HG03439 (cell line): ENCODE measurements at regions not wholly inside any gene's neighbourhood (a gene's known extent, or its start where the extent isn't known, plus 50 kb on each side); places are given as distances from the start of the nearest gene placed in this dataset.

Experiments
- ATAC-seq: cut with Tn5 transposase; IDR thresholded peaks from one replicate; pipeline ENCODE4 v1.9.1; 2021; ENCODE audit warnings: mild to moderate bottlenecking, moderate library complexity; ENCODE audit not compliant: unreplicated experiment

DNA sequence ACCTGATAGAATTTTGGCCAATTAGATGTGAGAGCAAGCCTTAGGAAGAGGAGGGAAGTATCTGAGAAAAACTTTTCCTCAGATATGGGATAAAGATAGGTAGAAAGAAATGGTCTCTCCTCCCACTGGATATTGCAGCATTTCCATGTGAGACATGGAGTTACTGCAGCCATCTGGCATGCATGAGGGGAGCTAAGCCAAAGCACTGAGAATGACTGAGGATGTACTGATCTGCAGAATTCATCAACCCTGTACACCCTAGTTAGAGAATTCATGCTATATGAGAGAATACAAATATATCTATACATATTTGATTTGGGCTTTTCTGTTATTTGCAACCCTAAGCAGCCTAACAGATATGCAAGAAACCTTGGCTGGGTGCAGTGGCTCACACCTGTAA is 52.5 kb upstream of the RPL34 start:
- ATAC-seq, result no peak

DNA sequence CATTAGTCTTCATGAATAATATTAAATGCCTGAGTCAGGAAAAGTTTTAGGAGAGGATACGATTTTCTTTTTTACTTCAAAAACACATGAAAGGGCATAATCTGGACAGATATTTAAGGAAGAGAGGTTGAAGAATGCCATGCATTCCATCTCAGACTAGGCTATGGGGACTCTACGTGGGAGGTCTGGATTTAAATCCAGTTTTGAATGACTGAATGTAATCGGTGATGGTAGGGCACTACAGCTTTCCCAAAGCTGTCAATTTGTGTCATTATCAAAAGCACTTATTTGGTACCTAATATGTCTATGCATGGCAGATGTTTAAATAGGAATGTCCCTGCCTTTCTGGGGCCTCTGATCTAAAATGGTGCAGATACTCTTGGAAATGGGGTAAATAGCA is 59.3 kb upstream of the RPL34 start:
- ATAC-seq, result no peak

DNA sequence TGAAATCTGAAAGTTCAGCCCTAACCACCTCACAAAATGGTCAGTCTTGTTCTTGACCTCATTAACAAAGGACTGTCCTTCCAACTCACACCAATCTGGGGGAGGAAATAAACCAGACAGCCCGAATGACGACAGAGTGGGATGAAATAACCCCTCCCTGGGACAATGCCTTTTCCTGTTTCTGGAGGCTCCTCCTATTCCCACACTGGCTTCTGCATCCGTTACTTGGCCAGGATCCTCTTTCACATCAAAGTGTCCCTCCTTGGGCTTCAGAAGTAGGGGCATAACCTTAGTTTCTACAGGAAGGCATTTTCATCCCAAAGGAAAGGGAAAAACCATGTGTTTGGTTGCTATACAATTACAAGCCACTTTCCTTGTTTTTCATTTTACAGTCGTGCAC is 59.8 kb upstream of the RPL34 start:
- ATAC-seq, result no peak

DNA sequence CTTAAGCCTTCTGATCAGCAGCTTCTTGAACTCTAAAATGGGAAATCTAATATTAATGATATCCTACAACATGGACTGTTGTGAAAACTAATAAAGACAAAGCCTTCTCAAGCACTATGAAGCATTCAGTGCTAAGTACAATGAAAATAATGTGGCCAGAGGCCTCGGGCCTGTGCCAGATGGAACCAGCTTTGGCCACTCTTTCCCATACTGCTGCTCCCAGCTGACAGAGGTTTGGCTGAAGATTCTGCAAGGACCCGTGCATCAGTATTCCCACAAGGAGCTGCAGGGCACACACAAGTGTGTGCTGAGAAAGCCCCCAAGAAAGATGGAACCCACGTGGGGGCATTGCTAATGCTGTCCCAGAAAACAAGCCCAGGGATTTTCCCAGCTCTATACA is 60.5 kb upstream of the RPL34 start:
- no peak for ATAC-seq

DNA sequence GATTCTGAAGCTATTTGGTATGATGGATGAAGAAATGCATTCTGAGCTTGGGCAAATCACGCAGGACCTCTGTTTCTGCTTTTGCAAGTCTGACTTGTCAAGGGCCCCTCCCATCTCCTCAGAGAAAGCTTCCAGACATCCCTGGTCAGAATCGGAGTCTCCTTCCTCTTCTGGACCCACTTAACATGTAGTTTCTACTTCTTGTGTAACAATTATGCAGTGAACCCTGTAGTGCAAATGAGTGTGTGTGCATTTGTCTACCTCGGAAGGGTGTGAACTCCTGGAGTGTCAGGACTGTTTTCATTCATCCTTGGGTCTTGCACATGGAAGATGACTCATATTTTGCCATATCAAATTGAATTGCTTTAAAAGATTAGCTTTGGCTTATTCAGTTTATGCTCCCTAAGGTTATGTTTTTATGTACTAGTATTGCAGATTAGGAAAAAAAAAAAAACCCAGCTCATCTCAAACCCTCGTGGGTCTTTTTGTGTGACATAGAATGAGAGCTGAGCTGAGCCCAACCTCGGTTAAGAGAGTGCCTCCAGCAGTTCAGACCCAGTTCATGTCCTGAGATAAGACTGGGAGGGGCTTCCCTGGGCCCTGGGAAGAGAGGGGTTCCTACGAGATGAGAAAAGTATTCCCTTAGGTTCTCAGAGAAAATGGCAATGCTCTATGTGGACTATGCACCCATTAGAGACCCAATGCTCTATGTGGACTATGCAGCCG is 61.1 kb upstream of the RPL34 start:
- no peak for ATAC-seq

DNA sequence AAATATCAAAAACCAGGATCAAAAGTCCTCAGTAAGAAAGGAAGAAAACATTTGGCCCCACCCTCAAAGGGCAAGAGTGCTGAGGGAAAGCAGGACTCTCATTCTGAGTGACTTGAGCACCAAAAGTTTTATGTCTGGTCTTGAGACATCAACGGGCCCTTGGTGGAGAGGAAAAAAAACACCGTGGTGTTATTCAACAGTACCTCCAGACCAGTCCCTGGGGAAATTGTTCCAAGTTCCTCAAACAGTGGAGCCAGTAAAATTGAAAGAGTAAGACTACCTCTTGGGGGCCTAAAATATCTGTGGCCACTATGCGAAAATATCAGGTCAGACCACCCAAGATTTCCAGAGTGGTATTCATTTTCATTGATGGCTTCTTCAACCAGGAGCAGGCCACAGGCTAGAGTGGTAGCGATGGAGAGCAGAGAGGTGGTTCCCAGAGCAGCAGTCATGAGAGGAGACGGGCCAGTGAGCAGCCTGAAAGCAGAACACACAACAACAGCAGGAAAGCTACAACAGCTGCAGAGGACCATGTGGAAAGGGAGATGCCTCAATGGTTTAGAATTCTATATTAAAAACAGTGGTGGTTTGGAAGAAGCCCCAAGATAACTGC is 63.7 kb upstream of the RPL34 start:
- no peak for ATAC-seq

DNA sequence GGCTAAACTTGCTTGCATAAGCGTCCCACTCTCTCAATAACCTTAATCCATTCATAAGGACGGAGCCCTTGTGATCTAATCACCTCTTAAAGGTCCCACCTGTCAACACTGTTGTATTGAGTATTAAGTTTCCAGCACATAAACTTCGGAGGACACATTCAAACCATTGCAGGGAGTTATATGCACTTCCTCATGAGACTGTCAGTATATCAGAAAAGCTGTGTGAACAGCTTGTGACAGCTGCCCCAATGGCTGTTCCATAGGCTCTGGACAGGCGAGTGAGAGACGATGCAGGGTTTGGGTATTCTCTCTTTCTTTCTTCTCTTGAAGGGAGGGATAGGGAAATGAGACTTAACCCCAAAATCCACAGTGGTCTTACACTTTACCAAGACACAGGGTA is 64.2 kb upstream of the RPL34 start:
- ATAC-seq, result no peak

DNA sequence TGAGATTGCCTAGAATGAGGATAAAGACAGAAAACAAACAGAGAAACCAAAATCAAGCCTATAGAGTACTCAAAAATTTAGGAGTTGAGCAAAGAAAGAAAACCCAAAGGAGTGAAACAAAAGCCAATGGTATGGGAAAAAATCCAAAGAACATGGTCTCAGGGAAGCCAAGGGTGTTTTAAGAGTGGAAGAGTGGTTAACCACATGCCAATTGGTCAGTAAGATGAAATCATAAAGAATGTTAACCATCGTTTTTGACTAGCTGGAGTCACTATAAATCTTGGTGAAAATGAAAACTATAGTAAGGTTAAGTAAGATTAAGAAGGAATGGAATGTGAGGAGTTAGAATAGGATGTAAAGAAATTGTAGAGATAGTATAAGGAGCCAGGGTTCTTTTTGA is 64.7 kb upstream of the RPL34 start:
- no peak for ATAC-seq

DNA sequence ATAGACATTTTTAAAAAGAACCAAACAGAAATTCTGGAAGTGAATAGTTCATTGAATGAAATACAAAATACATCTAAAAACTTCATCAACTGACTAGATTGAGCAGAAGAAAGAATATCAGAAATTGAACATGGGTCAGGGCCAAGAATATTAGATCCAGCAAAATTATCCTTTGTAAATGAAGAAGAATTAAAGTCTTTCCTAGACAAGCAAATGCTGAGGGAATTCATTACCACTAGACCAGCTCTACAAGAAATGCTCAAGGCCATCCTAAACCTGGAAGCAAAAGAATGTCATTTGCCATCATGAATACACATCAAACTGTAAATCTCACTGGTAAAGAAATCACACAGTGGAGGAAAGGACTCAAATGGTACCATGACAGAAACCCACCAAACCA is 72.7 kb upstream of the RPL34 start:
- ATAC-seq, result no peak

DNA sequence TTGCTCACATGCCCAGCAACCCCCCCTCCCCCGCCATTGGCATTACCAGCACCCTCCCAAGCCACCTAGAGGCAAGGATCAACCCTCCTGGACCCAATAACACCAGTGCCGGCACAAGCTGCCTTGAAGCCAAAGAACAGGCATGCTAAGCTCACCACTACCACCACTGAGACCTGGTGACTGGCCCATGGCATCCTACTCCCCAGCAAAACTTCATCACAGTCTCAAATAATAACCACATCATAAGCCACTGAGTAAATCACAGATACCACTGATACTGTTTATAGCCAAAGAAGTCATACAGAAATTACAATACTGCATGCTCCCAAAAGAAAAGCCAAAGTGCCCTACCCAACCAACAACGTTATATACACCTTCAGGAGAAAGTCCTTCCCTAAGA is 73.6 kb upstream of the RPL34 start:
- no peak for ATAC-seq

DNA sequence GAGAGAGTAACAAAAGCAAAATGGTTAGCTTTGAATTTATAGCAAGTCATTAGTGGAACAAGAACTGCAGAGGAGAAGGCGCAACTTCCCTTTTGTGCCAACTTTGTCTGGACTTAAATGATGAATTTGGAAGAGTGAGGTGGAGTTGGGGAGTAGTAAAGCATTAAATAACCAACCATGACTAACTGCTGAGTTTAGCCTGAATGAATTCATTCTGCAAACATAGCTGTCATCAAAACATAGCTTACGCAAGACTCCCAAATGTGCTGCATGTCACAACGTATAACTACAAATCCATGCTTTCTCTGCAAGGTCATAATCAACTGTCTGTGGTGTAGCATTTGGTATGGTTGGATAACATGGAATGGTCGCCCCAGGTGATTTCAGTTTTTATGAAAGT is 75.9 kb upstream of the RPL34 start:
- no peak for ATAC-seq

DNA sequence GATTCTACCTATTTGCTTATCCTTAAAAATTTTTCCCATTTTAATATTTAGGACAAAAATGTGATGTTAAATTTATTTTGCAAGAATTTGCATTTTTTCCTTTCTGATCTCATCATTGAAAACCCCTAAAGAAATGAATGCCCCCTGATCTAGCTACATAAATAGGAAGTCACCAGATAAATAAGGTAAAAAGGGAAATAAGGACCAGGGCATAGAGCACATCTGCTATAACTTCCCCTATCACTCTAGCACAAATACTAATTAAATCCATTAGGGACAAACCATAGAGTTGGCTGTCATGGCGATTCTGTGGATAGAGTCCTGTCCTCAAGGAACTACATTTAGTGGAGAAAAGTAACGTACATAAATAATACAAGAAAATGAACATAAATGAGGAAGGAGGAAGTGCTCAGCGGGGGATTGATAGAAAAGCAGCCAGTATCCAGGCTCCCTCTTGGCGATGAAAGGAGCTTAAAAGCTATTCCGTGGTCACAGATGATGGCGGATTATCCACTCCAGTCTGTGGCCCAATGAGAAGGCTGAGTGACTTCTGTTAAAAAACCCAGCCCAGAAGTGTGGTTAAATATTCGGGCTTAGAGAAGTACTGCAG is 76.9 kb upstream of the RPL34 start:
- ATAC-seq, result no peak

DNA sequence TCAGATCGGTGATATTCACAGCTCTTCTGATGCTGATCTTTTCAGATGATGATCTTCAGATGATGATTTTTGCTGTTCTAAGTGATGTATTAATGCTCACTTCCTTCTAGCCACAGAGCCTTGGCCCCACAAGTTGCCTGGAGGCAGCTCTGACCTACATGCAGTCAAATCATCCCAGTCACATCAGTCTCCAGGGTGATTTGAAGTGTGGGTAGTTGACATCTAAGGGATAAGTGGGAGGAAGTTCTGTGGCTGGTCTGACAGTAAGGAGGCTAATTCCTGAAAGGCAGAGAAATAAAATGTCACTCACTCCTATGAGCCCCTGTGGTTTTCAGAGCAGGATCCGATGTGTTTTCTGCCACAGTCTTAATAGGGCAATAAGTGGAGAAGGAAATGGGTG is 79.8 kb upstream of the RPL34 start:
- ATAC-seq, result no peak

DNA sequence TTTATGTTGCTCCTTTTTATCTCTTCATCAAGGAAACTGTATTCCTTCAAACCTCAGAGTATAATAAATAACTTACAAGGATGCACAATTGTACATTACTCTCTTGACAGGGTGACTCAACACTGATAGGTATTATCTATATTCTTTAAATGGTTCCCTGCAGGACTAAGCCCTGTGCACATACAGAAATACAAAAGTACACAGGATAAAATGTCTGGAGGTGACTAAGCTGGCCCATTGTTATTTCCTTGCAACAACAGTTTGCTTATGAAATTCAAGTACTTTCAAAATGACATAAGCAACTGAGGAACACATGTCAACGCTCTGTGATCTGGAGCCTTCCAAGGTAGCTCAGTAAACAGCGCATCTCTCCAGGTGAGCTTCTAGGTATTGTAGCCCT is 83.8 kb upstream of the RPL34 start:
- no peak for ATAC-seq

DNA sequence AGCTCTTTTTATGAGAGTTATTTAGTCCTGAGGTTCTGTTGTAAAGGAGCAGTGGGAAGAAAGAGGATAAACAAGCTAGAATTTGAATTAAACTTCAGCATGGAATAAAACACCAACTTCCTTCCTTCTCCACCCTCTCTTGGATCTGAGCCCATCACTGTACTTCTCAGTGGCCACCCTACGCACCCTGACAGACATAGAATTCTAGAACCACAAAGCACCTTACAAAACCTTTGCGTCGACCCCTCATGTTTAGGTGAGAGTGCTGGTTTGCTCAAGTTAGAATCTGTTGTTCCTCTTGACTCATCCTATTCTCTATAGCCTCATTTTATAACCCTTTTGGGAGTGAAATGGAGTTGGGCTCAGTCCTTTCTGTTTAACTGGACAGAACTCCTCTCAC is 84.6 kb upstream of the RPL34 start:
- no peak for ATAC-seq

DNA sequence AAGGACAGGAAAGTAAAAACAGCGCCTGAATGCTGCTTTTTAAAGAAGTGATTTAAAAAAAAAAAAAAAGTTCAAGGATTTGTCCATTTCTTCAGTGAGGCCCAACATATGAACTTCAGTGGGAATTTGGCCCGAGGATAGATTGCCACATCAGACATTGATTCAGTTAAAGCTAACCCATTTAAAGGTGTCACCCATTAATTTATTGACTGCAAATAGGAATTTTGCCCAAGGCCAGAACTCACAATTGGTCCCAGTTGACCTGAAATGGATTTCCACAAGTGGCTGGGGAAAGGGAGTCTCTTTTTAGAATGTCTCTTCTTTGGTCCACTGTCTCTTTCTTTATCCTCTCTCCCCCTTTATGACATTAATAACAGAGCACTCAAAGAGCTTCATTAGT is 86.5 kb upstream of the RPL34 start:
- ATAC-seq, result no peak

DNA sequence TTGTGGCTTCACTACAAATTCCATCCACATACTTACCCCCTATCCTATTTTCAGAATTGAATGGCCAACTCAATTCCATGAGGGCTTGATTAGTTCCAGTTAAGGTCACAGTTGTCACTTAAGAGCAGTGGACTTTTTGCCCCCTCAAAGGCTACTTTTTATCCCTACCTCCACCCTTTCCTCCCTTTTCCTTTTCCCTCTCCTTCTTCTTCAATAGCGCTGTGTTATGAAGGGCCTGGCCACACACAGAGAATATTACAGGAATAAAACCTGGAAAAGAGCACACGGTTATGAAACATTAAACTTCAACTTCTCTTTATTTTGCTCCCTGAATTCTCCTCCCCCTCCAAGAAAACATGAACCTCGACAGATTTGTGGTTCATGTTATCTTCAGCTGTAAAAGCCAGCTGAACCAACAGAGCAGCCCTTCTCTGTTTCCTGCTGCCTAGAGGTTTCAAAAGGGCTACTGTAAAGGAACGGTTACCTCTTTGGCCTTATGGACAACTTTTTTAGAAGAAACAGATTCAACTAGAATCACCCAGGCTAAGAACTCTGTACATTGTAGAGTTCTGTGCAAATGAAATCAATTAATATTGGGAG is 87.0 kb upstream of the RPL34 start:
- ATAC-seq, result no peak

DNA sequence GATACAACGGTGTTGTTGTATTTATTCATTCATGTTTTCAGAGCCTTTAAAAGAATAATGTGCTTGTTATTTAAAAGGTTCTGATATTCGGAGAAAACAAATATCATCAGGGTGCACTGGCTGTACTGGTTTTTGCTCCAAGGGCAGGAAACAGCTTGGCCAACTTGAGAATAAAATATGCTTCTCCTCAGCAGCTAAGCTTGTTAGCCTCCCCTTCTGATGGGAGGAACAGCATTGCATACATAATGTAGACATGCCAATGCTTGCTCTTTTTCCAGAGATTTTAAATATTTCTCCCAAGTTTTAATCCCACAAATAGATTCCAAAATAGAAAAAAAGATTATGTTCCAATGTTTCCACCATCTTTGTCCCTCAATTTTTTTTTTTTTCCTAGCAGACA is 87.6 kb upstream of the RPL34 start:
- no peak for ATAC-seq

DNA sequence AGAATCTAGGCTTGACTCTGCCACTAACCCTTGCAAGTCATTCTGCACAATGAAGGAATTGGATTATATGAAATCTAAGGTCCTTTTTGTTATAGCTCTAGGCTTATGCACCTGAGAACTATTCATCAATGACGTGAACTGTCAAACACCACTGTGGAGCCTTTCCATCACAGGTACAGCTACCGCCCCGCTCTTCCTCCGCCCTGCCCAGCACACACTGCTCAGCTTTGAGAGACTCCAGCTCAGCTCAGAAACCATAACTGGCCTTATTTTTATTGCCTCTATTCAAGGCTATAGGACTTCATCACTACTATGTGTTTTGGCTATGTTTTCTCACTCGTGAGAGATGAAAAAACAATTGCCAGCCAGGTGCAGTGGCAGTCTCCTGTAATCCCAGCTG is 88.2 kb upstream of the RPL34 start:
- no peak for ATAC-seq

DNA sequence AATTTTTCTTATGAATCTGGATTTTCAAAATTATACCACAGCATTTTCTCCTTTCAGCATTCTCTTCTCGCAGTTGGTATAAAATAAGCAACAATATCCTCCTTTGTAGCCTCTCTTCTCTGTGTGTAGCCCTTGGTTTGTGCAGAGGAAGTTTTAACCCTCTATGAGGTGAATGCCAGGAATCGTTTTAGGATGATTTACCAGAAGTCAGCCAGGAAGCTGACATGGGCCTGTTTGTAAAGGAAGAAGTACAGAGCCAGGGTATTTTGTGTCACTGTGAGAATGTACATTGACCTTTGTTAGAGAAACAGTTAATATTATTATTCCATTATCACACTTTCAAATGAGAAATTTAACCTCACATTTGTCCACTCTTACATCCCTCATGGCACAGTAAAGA is 88.9 kb upstream of the RPL34 start:
- ATAC-seq, result no peak

DNA sequence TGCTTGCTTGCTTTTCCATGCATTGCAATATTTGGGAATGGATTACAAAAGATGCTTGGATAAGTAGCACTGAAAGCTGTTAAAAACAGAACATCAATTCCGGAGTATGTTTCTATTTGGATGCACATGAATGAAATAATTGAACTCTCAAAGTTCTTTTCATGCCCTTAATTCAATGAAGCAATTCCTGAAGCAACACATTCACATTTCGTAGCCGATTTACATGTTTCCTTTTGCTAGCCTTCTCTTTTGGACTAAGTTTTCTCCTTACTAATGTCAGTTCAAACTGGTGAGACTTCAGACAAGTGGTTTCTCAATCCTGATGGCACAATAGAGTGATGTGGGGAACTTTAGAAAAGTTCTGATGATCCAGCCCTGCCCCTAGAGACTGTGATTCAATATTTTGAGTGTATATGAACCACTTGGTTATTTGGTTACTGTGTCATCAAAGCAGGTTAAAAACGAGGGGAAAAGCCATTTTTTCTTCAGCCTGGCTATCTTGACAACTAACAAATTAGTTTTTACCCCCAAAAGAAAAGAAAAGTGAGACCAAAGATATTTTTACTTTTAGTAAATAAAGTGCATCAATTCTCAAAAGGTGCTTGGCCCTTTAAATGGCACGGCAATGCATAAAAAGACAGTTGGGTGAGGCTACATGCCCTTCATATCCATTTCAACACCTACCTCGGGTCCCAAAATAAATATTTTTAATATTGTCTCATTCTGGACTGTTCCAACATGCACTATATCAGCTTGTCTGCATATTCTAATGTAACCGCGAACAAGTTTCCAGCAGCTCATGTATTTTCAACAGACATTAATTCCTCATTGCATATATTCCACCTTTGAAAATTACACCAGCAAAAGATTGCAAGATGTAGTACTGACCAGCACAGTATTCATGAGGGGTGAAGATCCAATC is 90.1 kb upstream of the RPL34 start:
- ATAC-seq, result no peak
